HuH-7.5 (cell line): ENCODE measurements at regions not wholly inside any gene's neighbourhood (a gene's known extent, or its start where the extent isn't known, plus 50 kb on each side); places are given as distances from the start of the nearest gene placed in this dataset.

Source experiments
- DNase-seq: peaks from one replicate; pipeline ENCODE4 v3.0.0; 2011; ENCODE audit warnings: low spot score

DNA sequence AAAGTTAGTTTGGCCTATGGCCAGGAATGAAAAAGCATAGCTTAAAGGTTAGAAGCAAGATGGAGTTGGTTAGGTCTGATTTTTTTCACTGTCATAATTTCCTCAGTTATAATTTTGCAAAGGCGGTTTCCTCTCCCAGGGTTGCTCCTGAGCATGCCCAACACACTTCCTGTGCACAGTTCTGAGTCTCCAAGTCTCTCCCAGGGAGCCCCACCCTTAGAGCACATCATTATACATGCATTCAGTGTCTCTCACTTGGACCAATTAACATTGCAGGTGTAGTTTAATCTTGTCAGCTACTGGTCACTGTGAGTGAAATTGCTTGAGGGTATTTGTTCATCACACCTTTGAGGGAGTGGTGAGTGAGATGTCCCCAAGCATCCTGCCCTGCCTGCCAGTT, 96.0 kb upstream of the ATP10A start:
- DNase-seq = no peak

DNA sequence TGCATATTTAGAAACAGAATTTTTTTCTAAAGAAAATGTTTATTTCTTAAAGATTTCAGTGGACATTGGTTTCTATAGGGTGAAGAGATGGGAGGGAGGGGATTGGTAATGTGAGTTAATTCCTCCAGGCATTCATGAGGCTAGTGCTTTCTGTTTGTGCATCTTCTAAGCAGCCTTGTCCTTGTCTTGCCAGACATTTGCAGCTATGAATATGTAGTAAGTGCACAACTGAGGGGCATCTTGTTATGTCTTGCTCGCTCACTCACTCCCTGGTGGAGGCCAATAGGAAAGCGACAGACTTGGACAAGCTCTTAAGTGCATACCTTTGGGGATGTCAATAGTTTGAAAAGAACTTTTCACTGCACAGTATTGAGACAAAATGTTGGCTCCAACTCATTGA, 92.5 kb upstream of the ATP10A start:
- DNase-seq = no peak

DNA sequence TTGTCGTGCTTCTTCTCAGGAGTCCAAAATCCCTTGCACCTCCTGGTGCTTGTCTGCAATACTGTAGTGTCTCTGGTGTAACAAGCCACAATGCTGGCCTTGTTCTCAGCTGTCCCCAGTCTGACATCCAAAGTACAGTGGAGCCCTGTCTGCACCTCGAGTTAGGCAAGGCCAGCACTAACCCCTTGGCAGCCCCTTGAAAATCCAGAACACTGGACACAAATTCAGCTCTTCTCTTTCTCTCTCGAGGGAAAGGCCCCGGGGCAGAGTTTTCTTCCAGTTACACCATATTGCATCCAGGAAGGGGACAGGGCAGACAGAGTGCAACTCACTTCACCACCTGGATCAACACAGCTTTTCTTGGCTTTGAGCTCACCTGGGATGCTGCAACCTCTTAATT, 91.3 kb upstream of the ATP10A start:
- DNase-seq = no peak

DNA sequence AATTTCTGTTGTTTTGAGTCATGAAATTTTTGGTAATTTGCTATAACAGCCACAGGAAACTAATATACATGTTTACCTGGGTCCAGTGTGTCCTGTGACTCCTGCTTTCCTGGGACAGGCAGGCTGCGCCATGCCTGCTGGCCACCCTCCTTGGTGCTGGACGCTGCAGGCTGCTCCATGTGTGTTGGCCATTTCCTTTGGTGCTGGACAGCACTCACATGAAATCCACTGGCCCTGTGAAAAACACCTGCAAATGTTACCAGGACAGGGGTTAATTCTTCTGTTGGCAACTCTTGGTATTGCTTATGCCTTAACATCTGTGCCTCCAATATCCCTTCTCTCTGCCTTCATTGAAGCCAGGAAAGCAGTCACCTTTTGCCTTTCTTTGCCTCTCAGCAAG, 86.9 kb upstream of the ATP10A start:
- DNase-seq = no peak

DNA sequence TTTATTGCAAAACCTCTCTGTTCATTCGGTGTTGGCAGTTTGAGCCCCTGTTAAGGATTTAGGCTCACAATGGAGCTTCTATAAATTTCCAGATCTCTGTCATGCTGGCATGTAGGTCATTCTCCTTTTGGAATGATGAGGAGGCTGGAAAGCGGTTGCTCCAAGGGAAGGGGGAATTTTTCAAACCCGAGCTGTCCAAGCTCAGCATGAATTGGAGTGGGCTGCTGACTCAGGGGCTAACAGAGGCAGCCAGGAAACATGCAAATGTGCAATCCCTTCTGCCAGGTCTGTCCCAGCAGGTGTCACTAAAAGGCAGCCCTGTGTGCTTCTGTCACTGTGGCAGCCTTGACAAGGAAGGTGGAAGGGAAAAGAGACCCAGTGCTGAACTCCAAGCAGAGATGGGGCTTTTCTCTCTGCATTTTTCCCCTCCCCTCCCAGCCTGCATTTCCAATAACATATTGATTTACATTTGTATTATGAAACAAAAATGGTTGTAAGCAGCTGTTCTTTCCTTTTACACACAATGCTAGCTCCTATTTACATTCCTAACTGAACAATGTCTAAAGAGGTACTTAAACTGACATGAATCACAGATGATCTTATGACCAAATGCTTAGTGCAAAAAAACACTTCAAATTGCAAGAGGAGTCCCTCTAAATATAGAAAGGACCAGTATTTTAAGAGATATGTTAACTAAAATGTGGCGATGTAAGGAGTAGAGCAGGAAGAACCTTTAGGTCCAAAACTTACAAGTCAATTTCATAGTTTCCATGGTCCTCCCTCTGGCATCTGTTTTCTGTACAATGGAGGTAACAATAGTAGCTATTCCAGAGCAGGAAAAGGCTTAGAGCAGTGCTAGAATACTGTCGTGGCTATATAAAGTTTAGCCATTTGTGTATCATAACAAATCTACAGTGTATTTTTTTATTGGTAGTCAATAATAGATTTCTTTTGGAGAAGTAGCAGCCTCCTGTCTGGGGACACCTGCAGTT, 84.5 kb upstream of the ATP10A start:
- DNase-seq = no peak

DNA sequence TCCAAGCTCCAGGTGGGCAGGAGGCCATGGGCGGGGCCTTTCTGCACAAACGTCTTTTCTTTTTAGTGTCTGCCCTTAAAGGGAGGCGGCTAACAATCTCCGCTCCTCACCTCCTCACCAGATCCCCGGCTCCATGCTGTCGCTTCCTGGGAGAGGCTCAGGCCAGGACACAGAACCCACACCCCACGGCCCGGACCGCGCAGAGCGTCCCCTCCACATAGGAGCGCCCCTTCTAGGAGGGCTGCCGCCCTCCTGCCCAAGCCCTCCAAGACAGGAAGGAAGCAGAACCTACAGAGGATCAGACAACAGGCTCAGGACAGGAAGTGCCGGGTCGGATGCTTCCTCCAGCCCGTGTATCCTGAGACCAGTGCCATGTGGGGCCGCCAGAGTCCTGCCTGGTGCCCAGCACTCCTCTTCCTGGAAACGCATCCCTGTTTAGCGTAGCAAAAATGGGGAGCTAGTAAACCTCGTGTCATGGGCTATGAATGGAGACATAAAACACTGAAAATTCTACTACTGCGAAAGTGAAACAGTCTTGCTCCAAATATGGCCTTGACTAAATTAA, 83.2 kb upstream of the ATP10A start:
- no peak for DNase-seq

DNA sequence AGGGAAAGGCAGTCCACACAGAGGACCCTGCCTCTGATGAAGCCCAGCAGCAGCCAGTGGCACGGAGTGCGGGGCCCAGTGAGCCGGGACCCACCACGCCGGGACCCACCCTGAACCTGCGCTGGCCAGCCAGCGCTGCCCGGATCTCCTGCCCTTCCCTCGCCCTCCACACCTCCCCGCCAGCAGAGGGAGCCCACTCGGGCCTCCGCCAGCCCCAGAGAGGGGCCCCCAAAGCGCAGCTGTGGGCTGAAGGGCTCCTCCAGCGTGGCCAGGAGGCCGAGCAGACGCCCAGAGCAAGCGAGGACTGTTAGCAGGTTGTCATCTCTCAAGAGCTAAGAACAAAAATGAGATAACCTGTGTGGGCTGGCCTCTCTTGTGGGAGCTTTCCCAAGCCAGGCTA, 81.3 kb upstream of the ATP10A start:
- no peak for DNase-seq

DNA sequence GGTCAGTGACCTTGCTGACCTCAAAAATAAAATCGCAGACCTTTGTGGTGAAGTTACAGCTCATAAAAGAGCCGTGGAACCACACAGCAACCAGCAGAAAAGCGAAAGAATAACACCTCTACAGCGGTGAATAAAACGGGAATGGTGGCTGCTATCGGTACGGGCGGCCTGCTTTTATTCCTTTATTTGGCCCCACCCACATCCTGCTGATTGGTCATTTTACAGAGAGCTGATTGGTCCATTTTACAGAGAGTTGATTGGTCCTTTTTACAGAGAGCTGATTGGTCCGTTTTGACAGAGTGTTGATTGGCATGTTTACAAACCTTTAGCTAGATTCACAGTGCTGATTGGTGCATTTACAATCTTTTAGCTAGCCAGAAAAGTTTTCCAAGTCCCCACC, 80.7 kb upstream of the ATP10A start:
- no peak for DNase-seq

DNA sequence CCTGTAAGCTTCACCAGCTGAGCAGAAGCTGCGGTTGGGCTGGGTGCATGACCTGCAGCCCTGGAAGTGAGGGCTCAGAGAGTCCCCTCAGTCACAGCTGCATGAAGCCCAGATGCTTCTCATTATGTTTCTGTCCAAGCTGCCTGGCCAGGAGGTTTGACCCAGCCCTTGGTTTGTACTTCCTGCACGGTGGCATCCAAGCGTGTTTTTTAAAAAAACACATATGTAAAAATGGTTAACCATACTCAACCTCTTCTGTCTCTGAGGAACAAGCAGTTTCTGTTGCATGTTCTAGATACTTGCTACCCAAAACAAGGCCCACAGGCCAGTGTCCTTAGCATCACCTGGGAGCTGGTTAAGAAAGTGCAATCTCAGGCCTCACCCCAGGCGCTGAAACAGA, 76.0 kb upstream of the ATP10A start:
- no peak for DNase-seq

DNA sequence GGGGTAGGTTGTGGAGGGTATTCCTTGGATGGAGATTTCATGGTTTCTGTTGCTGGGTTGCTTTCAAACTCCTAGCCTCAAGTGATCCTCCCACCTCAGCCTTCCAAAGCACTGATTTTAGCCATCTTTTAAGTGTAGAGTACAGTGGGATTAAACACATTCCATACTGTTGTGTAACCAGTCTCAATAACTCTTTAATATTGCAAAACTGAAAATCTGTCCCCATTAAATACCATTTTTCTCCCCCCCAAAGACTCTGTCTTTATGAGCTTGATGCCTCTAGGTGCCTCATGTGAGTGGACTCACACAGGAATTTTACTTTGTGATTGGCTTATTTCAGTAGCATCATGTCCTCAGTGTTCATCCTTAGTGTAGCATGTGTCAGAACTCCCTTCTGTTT, 74.7 kb upstream of the ATP10A start:
- no peak for DNase-seq

DNA sequence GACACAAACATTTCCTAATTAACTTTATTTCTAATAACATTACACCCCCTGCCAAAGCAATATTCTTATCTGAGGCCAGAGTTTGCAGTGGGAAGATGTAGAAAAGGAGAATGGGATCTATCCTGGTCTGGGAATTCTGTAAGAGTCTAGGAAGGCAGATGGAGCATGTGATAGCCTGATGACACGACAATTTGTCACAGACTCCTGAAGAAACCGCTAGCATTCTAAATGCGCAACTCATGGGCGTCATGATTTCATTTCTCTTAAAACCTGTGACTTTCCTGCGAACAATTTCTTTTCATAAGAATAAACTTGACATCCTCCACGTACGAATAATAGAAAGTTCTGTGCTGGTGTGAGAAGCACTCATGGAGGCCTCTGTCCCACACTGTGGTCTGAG, 72.9 kb upstream of the ATP10A start:
- no peak for DNase-seq

DNA sequence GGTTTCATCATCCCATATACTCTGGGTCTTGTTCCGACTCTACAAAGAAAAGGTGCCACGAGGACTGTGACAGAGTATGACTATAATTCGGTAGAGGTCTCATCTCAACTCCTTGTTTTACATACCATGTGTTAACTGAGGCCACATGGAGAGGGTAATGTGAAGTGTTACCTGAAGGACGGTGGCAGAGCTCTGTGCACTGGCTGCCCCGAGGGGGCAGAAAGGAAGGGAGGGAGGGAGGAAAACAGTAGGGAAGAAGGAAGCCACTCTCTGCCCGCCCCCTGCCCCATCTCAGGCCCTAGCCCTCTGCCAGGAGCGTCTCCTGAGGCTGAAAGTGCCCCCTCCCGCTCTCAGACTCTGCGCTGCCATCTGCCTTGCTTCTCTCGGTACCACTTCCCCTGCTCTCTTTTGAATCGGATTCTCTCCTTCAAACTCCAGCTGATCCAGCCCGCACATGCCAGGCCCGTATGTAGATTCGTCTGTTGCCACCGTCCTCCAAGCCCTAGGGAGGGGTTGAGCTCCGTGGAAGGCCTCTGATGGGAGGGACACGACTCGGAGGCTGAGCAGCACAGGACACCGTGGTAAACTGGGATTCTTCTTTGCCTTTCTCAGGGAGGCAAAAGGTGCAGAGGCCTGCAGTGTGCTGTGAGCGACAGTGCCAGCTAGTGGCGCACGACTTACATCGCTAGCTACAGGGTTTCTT, 70.5 kb upstream of the ATP10A start:
- no peak for DNase-seq

DNA sequence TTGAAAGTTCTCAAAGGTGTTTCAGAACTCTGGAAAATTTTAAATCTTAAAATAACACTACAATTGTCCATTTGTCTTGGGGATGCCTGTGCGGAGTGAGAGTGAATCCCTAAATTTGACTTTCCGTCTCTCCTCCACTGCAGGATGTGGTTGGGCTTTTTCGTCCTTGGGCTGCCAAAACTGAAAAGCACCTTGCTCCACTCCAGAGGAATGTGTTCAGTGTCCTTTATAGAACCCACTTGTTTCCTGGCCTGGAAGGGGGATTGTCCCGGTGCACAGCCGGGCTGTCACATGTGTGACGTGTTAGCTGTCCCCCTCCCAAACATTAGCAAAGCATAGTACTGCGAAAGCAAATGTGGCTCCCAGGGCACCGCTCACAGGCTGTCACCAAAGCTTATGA, 69.6 kb upstream of the ATP10A start:
- DNase-seq = no peak

DNA sequence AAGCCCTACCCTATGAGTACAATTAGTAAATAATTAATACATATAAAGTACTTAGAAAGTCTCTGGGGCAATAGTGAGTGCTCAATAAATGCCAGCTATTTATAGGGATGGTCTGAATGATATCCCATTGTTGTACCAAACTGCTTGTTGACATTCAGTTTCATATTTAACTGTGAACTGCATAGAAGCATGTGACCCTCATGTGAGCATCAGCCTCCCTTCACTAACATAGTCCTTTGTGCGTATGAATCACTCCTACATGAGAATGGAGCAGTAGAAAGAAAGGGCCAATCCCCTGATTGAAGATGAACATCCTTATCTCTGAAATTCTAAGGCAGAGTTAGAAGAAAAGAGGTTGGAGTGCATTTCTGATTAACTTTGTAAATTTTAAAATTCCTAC, 68.7 kb upstream of the ATP10A start:
- no peak for DNase-seq

DNA sequence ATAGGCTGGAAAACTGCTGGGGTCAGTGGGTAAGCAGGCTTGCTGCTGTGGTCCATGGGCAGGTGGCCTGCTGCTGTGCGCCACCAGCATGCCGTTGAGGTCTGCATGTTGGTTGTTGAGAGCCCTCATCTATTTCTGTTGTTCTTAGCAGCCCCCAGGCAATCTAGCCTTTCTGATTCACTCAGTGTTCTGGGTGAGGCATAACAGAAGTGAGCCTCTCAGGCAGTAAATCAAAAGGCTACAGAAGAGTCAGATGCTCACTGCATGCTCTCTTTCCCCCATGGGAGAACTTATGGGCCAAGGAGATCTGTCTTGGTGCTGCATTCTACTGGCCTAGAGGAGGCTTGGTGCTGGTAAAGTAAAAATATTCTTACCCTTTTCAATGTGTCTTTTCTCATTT, 67.8 kb upstream of the ATP10A start:
- no peak for DNase-seq
